ENCODE measurements at regions not wholly inside any gene's neighbourhood (a gene's known extent, or its start where the extent isn't known, plus 50 kb on each side); places are given as distances from the start of the nearest gene placed in this dataset.

- TF ChIP-seq EZH2 (IDR thresholded peaks at IDR 0.05; ENCODE audit: insufficient read depth, low read length) = no peak
- no peak for TF ChIP-seq CTCF (IDR thresholded peaks at IDR 0.05; ENCODE audit: insufficient read depth, low read depth, low read length)
- Histone ChIP-seq H3K79me2 (ENCODE audit: insufficient read depth, low read length) (no peaks in the 10 kb centered on the region), H3K36me3 (ENCODE audit: insufficient read depth, low read length) (no peaks in the 10 kb centered on the region), H4K20me1 (ENCODE audit: insufficient read depth, low read length) (no peaks in the 10 kb centered on the region), H3K4me2 (ENCODE audit: low read length) (no peak overlapping the region), H3K4me1 (ENCODE audit: insufficient read depth, low read length) (no peaks in the 10 kb centered on the region), H3K27ac (ENCODE audit: low read depth, low read length) (no peak overlapping the region), H2AFZ (ENCODE audit: low read depth, low read length) (no peak overlapping the region), H3K4me3 (ENCODE audit: insufficient read depth, low read depth, low read length) (no peak overlapping the region), H3K9me3 (ENCODE audit: insufficient read depth, low read depth, low read length) (peaks cover 3% of the 10 kb centered on the region), H3K9ac (ENCODE audit: low read length) (no peak overlapping the region), H3K27me3 (ENCODE audit: insufficient read depth, low read length) (peaks cover 7% of the 10 kb centered on the region)
- H3K27ac Mint-ChIP-seq (ENCODE audit: unreplicated experiment) = no peak overlapping the region
- H3K27me3 Mint-ChIP-seq (ENCODE audit: low read depth, unreplicated experiment) = peaks cover 39% of the 10 kb centered on the region
- peaks cover 9% of the 10 kb centered on the region for H3K4me1 Mint-ChIP-seq (ENCODE audit: low read depth, unreplicated experiment)
- FAIRE-seq (no peak), DNase-seq (ENCODE audit: low read depth) (no peak)
- H3K9me3 Mint-ChIP-seq (ENCODE audit: unreplicated experiment) = no peaks in the 10 kb centered on the region
- H3K36me3 Mint-ChIP-seq (ENCODE audit: low read depth, unreplicated experiment) = no peaks in the 10 kb centered on the region
- no peak overlapping the region for H3K4me3 Mint-ChIP-seq (ENCODE audit: unreplicated experiment)
These were observed 453.7 kb downstream of the VRK1 start for GRCh38 chr14:97250931-97251330.

GRCh38 chr14:97251491-97252155 lies 454.4 kb downstream of the VRK1 start:
- DNase-seq (ENCODE audit: low read depth) (peak; percentile 25), FAIRE-seq (no peak)
- H3K36me3 ChIP-seq (ENCODE audit: insufficient read depth, low read length) = no peaks in the 10 kb centered on the region
- H2AFZ ChIP-seq (ENCODE audit: low read depth, low read length) = no peak overlapping the region
- H3K27me3 ChIP-seq (ENCODE audit: insufficient read depth, low read length) = peaks cover 4% of the 10 kb centered on the region
- H3K4me3 ChIP-seq (ENCODE audit: insufficient read depth, low read depth, low read length) = no peak overlapping the region
- no peaks in the 10 kb centered on the region for H3K4me1 ChIP-seq (ENCODE audit: insufficient read depth, low read length)
- H3K4me1 Mint-ChIP-seq (ENCODE audit: low read depth, unreplicated experiment) = peaks cover 9% of the 10 kb centered on the region
- H3K9me3 Mint-ChIP-seq (ENCODE audit: unreplicated experiment) = no peaks in the 10 kb centered on the region
- H3K9ac ChIP-seq (ENCODE audit: low read length) = no peak overlapping the region
- no peaks in the 10 kb centered on the region for H3K79me2 ChIP-seq (ENCODE audit: insufficient read depth, low read length)
- no peak overlapping the region for H3K4me3 Mint-ChIP-seq (ENCODE audit: unreplicated experiment)
- H3K27ac ChIP-seq (ENCODE audit: low read depth, low read length) = no peak overlapping the region
- H3K9me3 ChIP-seq (ENCODE audit: insufficient read depth, low read depth, low read length) = no peaks in the 10 kb centered on the region
- TF ChIP-seq CTCF (IDR thresholded peaks at IDR 0.05; ENCODE audit: insufficient read depth, low read depth, low read length) = no peak
- TF ChIP-seq EZH2 (IDR thresholded peaks at IDR 0.05; ENCODE audit: insufficient read depth, low read length) = no peak
- H3K27ac Mint-ChIP-seq (ENCODE audit: unreplicated experiment) = no peak overlapping the region
- no peak overlapping the region for H3K4me2 ChIP-seq (ENCODE audit: low read length)
- H4K20me1 ChIP-seq (ENCODE audit: insufficient read depth, low read length) = no peaks in the 10 kb centered on the region
- peaks cover 32% of the 10 kb centered on the region for H3K27me3 Mint-ChIP-seq (ENCODE audit: low read depth, unreplicated experiment)
- H3K36me3 Mint-ChIP-seq (ENCODE audit: low read depth, unreplicated experiment) = no peaks in the 10 kb centered on the region

GRCh38 chr14:97253756-97254155 lies 456.6 kb downstream of the VRK1 start:
- Histone ChIP-seq H3K4me3 (ENCODE audit: insufficient read depth, low read depth, low read length) (no peak overlapping the region), H3K9ac (ENCODE audit: low read length) (no peak overlapping the region), H3K79me2 (ENCODE audit: insufficient read depth, low read length) (no peaks in the 10 kb centered on the region), H3K36me3 (ENCODE audit: insufficient read depth, low read length) (no peaks in the 10 kb centered on the region), H3K9me3 (ENCODE audit: insufficient read depth, low read depth, low read length) (no peaks in the 10 kb centered on the region), H3K27ac (ENCODE audit: low read depth, low read length) (no peak overlapping the region), H2AFZ (ENCODE audit: low read depth, low read length) (no peak overlapping the region), H3K27me3 (ENCODE audit: insufficient read depth, low read length) (peaks cover 4% of the 10 kb centered on the region), H3K4me2 (ENCODE audit: low read length) (no peak overlapping the region), H4K20me1 (ENCODE audit: insufficient read depth, low read length) (no peaks in the 10 kb centered on the region), H3K4me1 (ENCODE audit: insufficient read depth, low read length) (no peaks in the 10 kb centered on the region)
- no peak for TF ChIP-seq EZH2 (IDR thresholded peaks at IDR 0.05; ENCODE audit: insufficient read depth, low read length)
- TF ChIP-seq CTCF (IDR thresholded peaks at IDR 0.05; ENCODE audit: insufficient read depth, low read depth, low read length) = no peak
- no peak overlapping the region for H3K4me3 Mint-ChIP-seq (ENCODE audit: unreplicated experiment)
- peaks cover 9% of the 10 kb centered on the region for H3K4me1 Mint-ChIP-seq (ENCODE audit: low read depth, unreplicated experiment)
- FAIRE-seq = no peak
- H3K27ac Mint-ChIP-seq (ENCODE audit: unreplicated experiment) = no peak overlapping the region
- no peaks in the 10 kb centered on the region for H3K9me3 Mint-ChIP-seq (ENCODE audit: unreplicated experiment)
- H3K36me3 Mint-ChIP-seq (ENCODE audit: low read depth, unreplicated experiment) = no peaks in the 10 kb centered on the region
- DNase-seq (ENCODE audit: low read depth) = no peak
- H3K27me3 Mint-ChIP-seq (ENCODE audit: low read depth, unreplicated experiment) = peaks cover 15% of the 10 kb centered on the region

Data from astrocyte (in vitro differentiated cells and primary cell).